H1 (cell line): ENCODE measurements at regions not wholly inside any gene's neighbourhood (a gene's known extent, or its start where the extent isn't known, plus 50 kb on each side); places are given as distances from the start of the nearest gene placed in this dataset.

Experiments used
- FOSL1 ChIP-seq: IDR thresholded peaks from 2 replicates; pipeline ENCODE4 v1.6.1; 2011; ENCODE audit warnings: mild to moderate bottlenecking, low read depth, low read length, moderate library complexity; ENCODE audit not compliant: insufficient read depth
- RAD21 ChIP-seq, 2 experiments: IDR thresholded peaks in 1 of 2; conservative IDR thresholded peaks in 1 of 2; 2 replicates each; pipeline ENCODE4 v1.6.1; 2011; ENCODE audit warnings: low read depth in 2 of 2, low read length in 2 of 2, improper control_type of control experiment in 1 of 2, inconsistent platforms in 1 of 2, mild to moderate bottlenecking in 1 of 2, moderate library complexity in 1 of 2
- TCF12 ChIP-seq: IDR thresholded peaks from 2 replicates; pipeline ENCODE4 v1.6.1; 2011; ENCODE audit warnings: low read depth, mild to moderate bottlenecking, low read length

- no peak for TF ChIP-seq RAD21 (IDR thresholded peaks at IDR 0.05 in 1 of 2, conservative IDR thresholded peaks at IDR 0.05 in 1 of 2; ENCODE audit: low read depth in 2 of 2, low read length in 2 of 2)
- no peak for TF ChIP-seq FOSL1
- TF ChIP-seq TCF12: no peak
- TF ChIP-seq, all 59 proteins: peak for 0
These were observed 119.0 kb upstream of the LPP start (continued) for GRCh38 chr3:188034989-188035388.
